Sciatic nerve (tissue), 2 donors: ENCODE measurements at regions not wholly inside any gene's neighbourhood (a gene's known extent, or its start where the extent isn't known, plus 50 kb on each side); places are given as distances from the start of the nearest gene placed in this dataset.

ENCODE experiments used
- ATAC-seq: fragments of 200-7000 bp; cut with Tn5 transposase; one replicate; pipeline ENCODE4 v1.9.1; 2020; ENCODE audit warnings: mild to moderate bottlenecking, moderate library complexity
- DNase-seq: peaks from one replicate; pipeline ENCODE4 v3.0.0-alpha.2; 2020; ENCODE audit warnings: low spot score
- intact Hi-C: fragments of 100-400 bp; cut with DNase I; formaldehyde crosslinking; loops from one replicate; pipeline ENCODE4 v1.14.2; 2022
- donor health status: DM: no; HTN: no; CAD: no.
- donor health status: DM: no; HTN: no; CAD: no.

- DNase-seq (no peak), ATAC-seq (no peak)
- intact Hi-C loops: no loop called here
Observed at GRCh38 chr9:3007326-3007725, 163.4 kb upstream of the PUM3 start.

GRCh38 chr9:3006851-3007250, 163.0 kb upstream of the PUM3 start:
- ATAC-seq (no peak), DNase-seq (no peak)
- intact Hi-C loops: no loop called here

- intact Hi-C loops: no loop called here
- no peak for DNase-seq
- ATAC-seq: no peak
Observed at GRCh38 chr9:3004572-3004971, 160.7 kb upstream of the PUM3 start.

GRCh38 chr9:3001311-3001710, 157.4 kb upstream of the PUM3 start:
- ATAC-seq: no peak
- intact Hi-C loops: no loop called here
- no peak for DNase-seq

- DNase-seq: no peak
- no peak for ATAC-seq
- intact Hi-C loops: no loop called here
Observed at GRCh38 chr9:2992427-2992826, 148.5 kb upstream of the PUM3 start.

- intact Hi-C loops: no loop called here
- ATAC-seq (no peak), DNase-seq (no peak)
Observed at GRCh38 chr9:2991292-2991691, 147.4 kb upstream of the PUM3 start.

- ATAC-seq: no peak
- no peak for DNase-seq
- intact Hi-C loops: no loop called here
Observed at GRCh38 chr9:2987679-2988078, 143.8 kb upstream of the PUM3 start.

GRCh38 chr9:2985343-2985742, 141.4 kb upstream of the PUM3 start:
- DNase-seq (no peak), ATAC-seq (no peak)
- intact Hi-C loops: no loop called here

GRCh38 chr9:2984491-2984890, 140.6 kb upstream of the PUM3 start:
- DNase-seq (no peak), ATAC-seq (no peak)
- intact Hi-C loops: no loop called here

GRCh38 chr9:2979957-2980610, 136.2 kb upstream of the PUM3 start:
- DNase-seq (no peak), ATAC-seq (no peak)
- intact Hi-C loops: no loop called here

GRCh38 chr9:2972475-2972874, 128.6 kb upstream of the PUM3 start:
- intact Hi-C loops: no loop called here
- DNase-seq: no peak
- no peak for ATAC-seq

GRCh38 chr9:2970864-2971263, 127.0 kb upstream of the PUM3 start:
- intact Hi-C loops: no loop called here
- ATAC-seq: no peak

GRCh38 chr9:2967766-2968165, 123.9 kb upstream of the PUM3 start:
- ATAC-seq (no peak), DNase-seq (no peak)
- intact Hi-C loops: no loop called here

More at GRCh38 chr9:2970864-2971263, 127.0 kb upstream of the PUM3 start:
- DNase-seq: no peak

GRCh38 chr9:2966565-2967300, 122.8 kb upstream of the PUM3 start:
- ATAC-seq: peak; percentile 70

GRCh38 chr9:2964470-2964869, 120.6 kb upstream of the PUM3 start:
- intact Hi-C loops: no loop called here
- DNase-seq: no peak
- ATAC-seq: peak; percentile 55

More at GRCh38 chr9:2966565-2967300, 122.8 kb upstream of the PUM3 start:
- intact Hi-C loops: no loop called here
- DNase-seq: no peak

- ATAC-seq (no peak), DNase-seq (no peak)
- intact Hi-C loops: no loop called here
Observed at GRCh38 chr9:2963307-2963706, 119.4 kb upstream of the PUM3 start.

- ATAC-seq (no peak), DNase-seq (no peak)
- intact Hi-C loops: no loop called here
Observed at GRCh38 chr9:2962471-2963172, 118.7 kb upstream of the PUM3 start.

- DNase-seq: no peak
- intact Hi-C loops: no loop called here
- no peak for ATAC-seq
Observed at GRCh38 chr9:2958219-2958618, 114.3 kb upstream of the PUM3 start.

- ATAC-seq: no peak
- DNase-seq: no peak
- intact Hi-C loops: no loop called here
Observed at GRCh38 chr9:2957656-2958200, 113.8 kb upstream of the PUM3 start.

- ATAC-seq: no peak
- intact Hi-C loops: no loop called here
Observed at GRCh38 chr9:2955575-2955974, 111.7 kb upstream of the PUM3 start.

More at GRCh38 chr9:2955575-2955974, 111.7 kb upstream of the PUM3 start:
- DNase-seq: no peak
